ENCODE measurements at regions not wholly inside any gene's neighbourhood (a gene's known extent, or its start where the extent isn't known, plus 50 kb on each side); places are given as distances from the start of the nearest gene placed in this dataset.

DNA sequence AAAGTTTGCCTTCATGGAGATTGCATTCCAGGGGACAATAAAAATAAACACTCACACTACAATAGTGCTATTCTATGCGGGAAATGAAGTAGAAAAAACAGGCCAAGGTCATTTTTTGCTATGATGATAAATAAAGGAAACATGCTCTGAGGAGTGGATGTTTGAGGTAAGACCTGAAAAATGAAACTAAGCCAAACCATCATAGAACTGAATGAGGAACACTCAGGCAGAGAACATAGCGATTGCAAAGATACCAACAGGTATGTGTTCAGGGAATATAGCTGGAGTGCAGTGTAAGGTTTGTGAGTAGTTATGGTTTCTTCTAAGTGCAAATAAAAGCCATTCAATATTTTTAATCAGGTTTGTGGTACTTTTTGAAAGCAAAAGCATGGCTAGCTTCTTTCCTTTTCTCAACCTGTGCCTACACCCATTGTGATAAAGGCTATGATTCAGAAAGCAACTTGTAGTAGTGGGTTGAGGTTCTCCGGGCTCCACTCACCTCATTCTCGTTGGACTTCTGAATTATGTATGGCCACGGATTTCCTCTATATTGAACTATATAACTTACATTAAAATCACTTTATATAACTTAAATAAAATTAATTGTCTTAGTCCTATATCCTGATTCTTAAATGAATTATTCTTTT lies 278.2 kb upstream of the CHORDC1 start:
- TF ChIP-seq, protein P1, sequence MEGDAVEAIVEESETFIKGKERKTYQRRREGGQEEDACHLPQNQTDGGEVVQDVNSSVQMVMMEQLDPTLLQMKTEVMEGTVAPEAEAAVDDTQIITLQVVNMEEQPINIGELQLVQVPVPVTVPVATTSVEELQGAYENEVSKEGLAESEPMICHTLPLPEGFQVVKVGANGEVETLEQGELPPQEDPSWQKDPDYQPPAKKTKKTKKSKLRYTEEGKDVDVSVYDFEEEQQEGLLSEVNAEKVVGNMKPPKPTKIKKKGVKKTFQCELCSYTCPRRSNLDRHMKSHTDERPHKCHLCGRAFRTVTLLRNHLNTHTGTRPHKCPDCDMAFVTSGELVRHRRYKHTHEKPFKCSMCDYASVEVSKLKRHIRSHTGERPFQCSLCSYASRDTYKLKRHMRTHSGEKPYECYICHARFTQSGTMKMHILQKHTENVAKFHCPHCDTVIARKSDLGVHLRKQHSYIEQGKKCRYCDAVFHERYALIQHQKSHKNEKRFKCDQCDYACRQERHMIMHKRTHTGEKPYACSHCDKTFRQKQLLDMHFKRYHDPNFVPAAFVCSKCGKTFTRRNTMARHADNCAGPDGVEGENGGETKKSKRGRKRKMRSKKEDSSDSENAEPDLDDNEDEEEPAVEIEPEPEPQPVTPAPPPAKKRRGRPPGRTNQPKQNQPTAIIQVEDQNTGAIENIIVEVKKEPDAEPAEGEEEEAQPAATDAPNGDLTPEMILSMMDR (IDR thresholded peaks at IDR 0.05), result no peak
- no peak for TF ChIP-seq POLR2A (IDR thresholded peaks at IDR 0.05)
